Amygdala (tissue), 56 donors: ENCODE measurements at regions not wholly inside any gene's neighbourhood (a gene's known extent, or its start where the extent isn't known, plus 50 kb on each side); places are given as distances from the start of the nearest gene placed in this dataset.
"Not testable (repeated sequence)": the region's sequence is repeated elsewhere in the genome, so short reads cannot be mapped to it uniquely, and the experiment has no call there.

ENCODE experiments used
- DNase-seq, 56 donors: peaks; one replicate each; lab custom pipeline; 2025; lab: John Stamatoyannopoulos, UW

DNA sequence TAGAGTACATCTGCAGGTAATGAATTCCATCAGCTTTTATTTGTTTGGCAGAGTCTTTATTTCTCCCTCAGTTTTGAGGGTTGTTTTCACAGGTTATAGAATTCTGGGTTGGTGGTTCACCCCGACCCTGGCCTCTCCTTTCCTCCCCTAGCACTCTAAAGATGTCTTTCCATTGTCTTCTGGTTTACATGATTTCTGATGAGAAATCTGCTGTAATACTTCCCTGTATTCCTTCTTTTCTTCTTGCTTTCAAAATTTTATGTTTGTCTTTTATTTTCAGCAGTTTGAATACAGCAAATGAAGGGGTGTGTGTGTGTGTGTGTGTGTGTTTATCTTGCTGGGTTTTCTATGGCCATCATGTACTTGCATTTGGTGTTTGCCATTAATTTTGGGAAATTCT lies 312.0 kb upstream of the RPS23 start:
- no peak for DNase-seq

DNA sequence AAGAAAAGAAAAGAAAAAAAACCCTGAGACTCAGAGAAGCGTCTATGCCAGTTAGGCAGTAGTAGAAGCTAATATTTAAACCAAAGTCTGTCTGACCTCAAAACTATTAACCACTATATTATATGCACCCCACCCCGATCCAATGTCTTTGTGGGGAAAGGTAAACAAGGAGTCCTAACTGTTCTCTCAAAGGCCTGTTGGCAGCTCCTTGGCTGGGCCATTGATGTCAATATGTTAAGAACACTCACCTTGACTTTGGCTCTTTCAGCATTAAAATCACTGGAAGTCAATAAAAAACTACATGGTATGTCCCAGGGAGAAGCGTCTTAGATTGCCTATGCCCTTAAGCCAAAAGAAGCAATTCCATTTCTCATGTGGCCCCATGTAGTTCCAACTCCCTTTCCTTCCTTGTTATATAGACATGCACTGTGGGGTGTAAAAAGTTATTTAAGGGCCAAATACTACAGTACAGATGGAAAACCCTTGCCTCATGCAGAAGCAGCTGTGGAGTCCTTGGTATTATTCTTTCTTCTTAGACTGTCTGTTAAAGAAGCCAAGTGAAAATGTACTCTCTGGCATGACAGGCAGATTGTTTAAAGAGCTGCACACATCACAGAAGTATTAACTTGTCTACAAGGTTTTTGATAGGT lies 308.6 kb upstream of the RPS23 start:
- DNase-seq, result no peak

DNA sequence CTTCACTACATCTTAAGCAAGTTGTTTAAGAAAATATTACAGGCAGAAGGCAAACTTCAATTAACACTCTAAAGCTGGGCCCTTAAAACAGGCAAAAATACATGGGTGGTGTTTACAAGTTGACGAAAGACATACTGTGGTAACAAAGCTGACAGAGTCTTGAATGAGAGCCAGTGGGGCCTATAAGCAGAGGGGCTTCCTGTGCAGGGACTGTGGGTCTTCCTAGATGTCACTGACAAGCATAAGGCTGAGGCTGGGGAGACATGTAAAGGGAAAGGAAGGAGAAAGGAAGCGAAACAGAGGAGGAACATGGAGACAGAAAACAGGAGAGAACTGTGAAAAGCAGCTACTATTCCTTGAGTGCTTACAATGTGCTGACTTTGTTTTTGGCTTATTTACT lies 308.0 kb upstream of the RPS23 start:
- no peak for DNase-seq

DNA sequence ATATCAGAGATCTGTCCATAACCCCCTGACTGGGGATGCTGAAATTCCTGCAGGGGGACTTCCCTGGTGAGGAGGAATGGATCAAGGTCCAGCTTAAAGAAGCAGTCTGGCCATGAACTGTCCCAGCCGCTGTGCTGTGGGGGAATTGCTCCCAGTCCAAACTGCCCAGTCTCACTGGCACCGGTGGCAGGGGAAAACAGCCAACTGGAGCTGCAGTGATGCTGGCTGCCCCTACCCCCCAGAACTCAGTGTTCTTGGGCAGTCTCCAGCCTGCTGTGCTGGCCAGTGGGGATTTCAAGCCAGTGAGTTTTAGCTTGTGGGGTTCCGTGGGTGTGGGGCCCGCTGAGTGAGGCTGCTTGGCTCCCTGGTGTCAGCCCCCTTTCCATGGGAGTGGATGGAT lies 306.5 kb upstream of the RPS23 start:
- DNase-seq, result peak in 43 of 56 donors; percentile 2 to 68 (median 22)

DNA sequence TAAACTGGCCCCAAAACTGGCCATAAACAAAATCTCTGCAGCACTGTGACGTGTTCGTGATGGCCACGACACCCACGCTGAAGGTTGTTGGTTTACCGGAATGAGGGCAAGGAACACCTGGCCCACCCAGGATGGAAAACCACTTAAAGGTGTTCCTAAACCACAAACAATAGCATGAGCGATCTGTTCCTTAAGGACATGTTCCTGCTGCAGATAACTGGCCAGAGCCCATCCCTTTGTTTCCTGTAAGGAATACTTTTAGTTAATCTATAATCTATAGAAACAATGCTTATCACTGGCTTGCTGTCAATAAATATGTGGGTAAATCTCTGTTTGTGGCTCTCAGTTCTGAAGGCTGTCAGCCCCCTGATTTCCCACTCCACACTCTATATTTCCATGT lies 305.2 kb upstream of the RPS23 start:
- DNase-seq, result not testable (repeated sequence)

DNA sequence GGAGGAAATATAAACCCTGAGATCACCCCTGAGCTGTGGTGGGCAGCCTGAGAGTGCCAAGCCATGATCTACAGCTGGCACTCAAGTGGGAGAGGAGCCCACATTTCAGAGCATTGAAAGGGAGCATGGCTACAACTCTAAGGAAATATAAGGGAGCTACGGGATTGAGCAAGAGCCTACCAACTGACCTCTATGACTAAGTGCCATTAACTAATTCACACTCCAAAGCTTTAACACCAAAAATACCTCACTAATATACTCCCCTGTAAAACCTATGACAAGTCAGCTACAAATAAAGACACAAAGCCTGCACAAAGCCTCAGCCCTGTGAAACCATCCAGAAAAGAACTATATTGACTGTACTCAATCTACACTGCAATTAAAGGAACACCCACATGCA lies 286.8 kb upstream of the RPS23 start:
- no peak for DNase-seq

DNA sequence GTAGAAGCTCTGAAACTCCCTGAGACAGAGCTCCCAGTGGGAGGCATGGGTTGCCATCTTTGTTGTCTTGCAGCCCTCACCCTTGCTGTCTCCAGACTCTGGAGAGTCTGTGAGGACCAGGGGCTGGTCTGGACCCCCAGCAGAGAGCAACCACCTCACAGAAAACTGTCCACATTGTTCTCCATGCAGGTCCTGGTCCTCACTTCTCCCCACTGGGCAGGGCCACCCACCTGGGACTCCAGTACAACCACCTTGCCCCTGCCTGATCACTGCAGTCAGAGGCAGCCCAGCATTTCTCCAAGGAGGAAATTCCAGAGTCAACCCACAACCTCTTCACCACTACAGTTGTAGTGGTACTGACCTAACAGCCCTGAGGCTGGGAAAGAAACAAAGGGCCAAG lies 285.6 kb upstream of the RPS23 start:
- no peak for DNase-seq

DNA sequence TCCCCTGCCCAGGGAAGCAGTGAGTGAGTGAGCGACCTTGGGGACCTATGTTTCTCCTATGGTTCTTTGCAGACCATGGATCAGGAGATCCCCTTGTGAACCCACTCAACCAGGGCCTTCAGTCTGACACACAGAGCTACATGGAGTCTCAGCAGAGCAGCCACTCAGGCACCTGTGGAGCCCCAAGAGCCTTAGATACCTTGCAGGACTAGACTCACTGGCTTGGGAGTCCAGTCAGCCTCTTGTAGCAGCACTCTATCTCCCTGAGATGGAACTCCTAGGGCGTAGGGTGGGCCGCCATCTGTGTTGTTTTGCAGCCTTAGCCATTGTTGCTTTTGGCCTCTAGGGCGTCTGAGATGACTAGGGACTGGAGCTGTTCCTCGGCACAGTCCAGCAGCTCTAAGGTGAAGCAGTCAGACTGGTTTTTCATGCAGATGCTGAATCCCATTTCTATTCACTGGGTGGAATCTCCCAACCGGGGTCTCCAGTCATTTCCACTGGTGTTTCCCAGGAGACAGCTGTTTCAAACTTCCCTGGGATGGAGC lies 284.6 kb upstream of the RPS23 start:
- DNase-seq, result no peak

DNA sequence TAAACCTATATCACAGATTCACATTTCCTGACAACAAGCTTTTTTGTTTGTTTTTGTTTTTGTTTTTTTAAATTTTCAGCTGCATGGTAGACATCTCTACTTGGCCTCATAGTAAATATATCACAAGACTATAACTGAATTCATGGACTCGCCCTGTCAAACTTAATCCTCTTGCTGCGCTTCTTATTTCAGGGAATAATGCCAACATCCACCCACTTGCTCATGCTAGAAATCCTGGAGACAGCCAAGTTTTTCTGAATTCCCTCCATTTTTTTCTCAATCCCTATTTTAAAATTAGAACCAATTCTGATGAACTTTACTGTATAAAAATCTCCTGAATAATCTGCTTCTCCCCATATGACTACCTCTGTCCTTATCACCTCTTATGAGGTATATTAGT lies 283.6 kb upstream of the RPS23 start:
- DNase-seq, result no peak

DNA sequence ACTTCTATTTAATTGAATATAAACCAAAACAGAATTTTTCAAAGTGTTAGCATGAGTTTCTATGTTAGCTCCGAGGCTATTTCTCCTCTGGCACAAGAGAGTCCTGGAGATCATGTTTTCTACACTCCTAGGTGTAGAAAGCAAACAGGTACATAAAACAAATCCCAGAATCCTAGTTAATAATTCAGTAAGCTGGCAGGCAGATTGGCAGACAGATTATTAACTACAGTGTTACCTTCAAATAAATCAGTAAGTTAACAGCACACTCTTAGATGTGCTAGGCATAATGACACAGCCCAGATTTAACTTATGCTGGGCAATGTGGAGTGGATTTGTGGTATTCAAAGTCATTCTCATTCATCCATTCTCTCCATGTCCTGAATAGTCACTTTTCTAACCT lies 282.8 kb upstream of the RPS23 start:
- no peak for DNase-seq

DNA sequence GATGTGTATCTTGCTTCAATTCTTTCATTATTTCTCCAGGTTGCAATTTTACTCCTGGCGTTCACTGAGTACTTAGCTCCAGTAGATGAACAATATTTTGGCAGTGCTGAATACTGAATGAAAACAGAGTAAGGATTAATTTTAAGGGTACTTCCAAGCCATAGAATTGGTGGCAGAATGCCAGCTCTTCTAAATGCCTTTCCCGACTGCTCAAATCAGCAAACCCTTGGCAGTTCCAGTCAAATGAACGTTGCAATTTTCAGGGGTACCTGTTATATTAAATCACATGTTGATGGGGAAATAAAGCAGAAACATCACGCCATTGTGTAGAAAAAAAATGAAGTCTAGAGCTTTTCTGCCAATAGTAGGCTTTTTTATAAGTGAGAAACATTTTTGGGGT lies 282.4 kb upstream of the RPS23 start:
- DNase-seq, result no peak

DNA sequence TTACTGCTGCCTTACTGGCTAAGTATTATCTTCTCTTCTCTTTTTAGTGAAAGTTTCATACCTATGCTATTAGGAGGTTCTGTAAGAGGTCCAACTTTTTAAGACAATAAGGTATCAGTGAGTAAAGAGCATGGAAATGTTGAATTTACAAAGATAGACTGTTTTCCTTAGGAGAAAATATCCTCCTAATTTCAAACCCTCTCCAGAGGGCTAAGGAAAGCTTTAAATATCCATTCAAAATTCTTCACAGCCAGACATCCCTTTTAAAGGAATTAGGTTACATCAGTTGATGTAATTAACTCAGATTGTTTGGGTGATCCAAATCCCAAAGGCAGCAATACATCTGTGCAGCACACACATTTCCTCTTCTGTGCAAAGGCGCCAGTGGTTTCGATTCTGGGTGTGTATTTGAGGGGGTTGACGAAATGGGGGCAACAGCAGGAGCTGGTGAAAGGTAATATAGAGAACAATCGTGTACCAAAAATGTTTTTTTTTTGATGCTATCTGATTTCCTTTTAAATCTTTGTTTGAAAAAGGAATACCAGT lies 273.8 kb upstream of the RPS23 start:
- DNase-seq, result no peak

DNA sequence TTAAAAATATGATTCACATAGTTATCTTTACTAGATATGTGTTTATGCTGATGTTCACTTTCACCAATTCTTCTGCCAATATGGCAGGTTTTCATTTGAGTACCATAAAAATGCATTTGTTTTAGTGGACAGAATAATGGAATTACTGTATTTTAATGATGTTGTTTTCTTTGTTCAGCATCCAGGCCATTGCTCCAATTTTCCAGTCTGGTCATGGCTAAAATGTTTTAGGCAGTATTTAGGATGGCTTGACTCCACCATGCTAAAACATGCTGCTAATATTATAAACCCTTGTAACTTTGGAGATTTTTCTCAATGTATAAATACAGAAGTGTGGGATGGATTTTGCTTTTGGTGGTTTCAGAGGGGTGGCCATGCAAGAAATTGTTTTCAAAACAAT lies 273.0 kb upstream of the RPS23 start:
- DNase-seq, result no peak

DNA sequence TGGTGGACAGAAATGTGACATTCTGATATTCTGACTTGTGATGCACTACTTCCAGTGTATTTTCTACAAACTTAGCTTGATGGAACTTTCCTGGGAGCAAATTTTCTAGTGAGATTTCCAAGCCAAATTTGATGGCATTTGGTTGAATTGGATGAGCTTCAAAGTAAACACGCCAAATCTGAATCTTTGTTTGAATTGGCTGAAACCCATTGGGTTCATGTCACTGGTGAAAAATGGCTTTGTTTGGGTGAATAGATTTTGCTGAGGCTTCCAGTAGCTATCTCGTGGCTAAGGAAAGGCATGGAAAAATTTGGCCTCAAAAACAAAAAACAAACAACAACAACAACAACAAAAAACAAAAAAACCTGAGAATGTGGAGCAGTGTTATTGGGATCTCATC lies 271.1 kb upstream of the RPS23 start:
- DNase-seq, result no peak

DNA sequence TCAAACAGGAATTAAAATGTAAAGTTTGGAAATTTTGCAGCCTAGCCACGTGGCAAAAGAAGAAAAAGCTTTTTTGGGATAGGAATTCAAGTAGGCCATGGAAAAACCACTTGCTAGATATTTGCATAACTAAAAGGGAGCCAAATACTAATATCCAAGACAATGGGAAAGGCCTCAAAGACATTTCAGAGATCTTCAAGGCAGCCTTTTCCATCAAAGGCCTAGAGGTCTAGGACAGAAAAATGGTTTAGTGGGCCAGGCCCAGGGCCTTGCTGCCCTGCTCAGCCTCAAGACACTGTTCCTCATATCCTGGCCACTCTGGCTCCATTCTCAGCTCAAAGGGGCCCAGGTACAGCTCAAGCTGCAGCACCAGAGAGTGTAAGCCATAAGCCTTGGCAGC lies 265.9 kb upstream of the RPS23 start:
- DNase-seq, result no peak

DNA sequence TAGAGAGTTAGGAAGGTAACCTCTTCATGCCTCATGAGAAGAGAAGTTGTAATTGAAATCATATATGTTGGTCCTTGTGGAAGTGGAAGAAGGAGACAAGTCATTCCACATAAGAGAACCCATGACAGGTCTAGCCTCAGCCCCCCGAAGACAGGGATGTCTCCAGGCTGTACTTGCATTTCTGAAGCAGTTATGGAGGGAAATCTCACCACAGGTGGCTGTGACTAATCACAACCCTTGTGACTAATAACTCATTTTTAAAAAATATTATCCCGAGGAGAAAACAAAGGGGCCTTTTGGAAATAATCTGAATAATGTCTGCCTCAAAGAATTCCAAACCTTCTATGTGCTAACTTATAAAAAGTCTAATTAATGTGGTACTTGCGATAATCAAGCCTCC lies 262.1 kb upstream of the RPS23 start:
- no peak for DNase-seq

DNA sequence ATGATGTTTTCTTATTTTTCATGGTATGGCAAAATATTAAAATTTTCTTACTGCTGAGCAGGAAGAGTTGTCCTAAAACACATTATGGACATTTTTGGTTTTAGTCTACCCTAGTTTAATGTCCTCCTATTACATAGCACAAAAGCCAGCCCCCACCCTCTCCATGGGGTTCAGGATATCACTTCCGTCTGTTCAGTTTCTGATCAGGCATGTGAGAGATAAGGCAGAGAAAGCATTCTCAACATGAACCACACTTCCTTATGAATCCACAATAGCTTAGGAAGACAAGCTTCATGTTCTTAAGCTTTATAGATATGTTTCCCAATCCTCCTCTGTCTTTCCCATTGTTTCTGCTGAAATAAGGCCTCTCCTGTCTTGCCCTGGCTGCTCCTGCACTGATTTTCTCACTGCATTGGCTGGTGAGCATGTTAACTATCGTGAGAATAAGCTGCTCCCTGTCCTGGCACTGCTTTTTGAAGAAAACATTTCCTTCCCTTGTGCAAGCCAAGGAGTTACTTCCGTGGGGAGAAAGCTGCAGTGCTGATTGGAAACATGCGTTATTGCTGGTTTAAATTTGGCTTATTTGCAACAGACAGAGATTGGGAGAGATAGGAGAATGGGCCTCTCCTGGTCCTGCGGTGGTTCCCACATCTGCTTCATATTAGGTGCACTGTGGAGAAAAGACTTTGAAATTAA lies 260.3 kb upstream of the RPS23 start:
- no peak for DNase-seq

DNA sequence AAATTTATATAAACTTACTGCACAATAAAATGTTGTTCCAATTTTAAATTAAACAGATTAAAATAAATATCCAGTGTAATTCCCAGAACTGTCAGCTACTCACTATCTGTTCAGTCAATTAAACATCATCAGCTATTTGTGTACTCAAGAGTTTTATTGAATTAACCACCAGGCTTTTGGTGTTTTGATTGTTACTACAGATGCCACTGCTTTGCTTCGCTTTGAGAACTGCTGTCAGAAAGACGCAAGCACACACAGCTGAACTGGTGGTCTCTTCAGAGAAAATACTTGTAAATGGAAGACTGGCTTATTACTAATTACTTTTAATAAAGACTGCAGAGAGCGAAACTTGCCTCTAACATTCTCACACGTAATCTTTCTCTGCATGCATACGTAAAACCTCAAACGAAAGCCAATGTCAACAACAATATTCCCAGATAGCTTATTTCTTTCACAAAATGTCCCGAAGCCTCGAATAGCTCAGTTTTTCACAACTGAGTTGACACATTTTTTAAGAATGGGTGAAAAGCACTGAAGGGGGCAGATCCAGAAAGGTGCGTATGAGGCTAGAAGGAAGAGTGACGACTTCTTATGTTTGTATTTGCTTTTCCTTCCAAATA lies 259.6 kb upstream of the RPS23 start:
- no peak for DNase-seq

DNA sequence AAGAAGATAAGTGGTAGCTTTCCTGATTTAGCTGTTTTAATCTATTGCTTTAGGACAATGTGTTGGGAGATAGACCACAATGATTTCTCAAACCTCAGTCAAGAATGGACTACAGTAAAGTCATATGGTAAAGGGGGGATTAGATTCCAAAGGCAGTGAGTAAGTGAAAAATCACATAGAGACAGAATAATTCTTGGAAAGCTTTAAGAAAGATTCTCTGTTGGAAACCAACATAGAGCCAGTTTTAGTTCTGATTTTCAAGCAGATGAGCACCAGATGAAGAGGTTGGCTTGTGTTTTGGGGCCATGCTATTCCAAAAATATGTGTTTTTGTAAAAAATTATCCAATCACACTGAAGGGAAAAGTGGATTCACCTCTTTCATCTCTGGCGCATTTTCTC lies 256.8 kb upstream of the RPS23 start:
- DNase-seq, result no peak

DNA sequence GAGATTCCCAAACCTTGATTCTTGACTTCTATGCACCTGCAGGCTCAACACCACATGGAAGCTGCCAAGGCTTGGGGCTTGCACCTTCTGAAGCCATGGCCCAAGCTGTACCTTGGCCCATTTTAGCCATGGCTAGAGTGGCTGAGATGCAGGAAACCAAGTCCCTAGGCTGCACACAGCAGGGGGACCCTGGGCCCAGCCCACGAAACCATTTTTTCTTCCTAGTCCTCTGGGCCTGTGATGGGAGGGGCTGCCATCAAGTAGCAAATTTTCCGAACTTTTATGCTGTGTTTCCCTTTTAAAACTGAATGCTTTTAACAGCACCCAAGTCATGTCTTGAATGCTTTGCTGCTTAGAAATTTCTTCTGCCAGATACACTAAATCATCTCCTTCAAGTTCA lies 253.9 kb upstream of the RPS23 start:
- DNase-seq, result not testable (repeated sequence)

DNA sequence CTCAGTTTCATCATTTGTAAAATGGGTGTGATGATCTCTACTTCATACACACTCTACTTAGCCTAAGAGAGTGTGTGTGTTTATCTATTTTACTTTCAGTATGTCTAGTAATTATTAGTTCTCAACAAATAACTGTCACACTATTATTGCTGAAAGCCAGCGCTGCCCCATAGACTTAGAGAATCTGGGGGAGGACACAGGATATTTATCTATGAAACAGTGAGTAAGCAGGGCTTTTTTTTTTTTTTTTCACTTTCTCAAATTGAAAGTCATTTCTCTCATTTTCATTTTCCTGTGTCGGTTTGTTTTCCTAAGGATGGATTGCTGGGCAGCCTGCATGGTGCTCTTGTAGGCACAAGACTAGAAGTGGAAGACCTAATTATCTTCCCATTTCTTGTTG lies 248.4 kb upstream of the RPS23 start:
- no peak for DNase-seq

DNA sequence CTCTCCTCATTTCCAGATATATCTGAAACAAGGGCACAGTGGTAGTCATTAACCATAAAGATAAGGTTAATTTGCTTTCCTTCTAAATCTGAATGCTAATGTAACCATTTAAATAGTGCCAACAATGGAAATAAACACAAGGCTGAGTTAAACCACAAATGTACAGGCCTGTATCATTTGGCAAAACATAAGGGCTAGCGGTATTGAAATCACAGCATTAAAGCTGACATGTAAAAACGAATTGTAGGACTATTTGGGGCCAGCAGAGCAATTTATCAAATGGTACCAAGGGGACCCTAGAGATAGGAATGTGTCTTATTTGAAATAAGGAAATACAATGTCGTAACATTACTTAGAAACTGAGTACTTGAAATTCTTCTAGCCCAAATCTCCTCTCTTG lies 247.5 kb upstream of the RPS23 start:
- no peak for DNase-seq
